GM12864 (cell line): ENCODE measurements at regions not wholly inside any gene's neighbourhood (a gene's known extent, or its start where the extent isn't known, plus 50 kb on each side); places are given as distances from the start of the nearest gene placed in this dataset.

Experiments
- DNase-seq: peaks from one replicate; pipeline ENCODE4 v3.0.0-alpha.2; 2011; ENCODE audit warnings: low read depth
- H3K4me3 ChIP-seq: 2 replicates; pipeline ENCODE4 v1.5.1; 2011; ENCODE audit warnings: mild to moderate bottlenecking, low read depth, low read length, control low read depth
- CTCF ChIP-seq: IDR thresholded peaks from 2 replicates; pipeline ENCODE4 v1.5.1; 2011; ENCODE audit warnings: low read depth, mild to moderate bottlenecking, moderate library complexity, low read length, control low read depth, inconsistent platforms; ENCODE audit errors: missing control alignments

- no peak overlapping the region for H3K4me3 ChIP-seq
- no peak for TF ChIP-seq CTCF
- no peak for DNase-seq
These were observed 102.6 kb upstream of the CTBP2 start for GRCh38 chr10:125262920-125263319.

GRCh38 chr10:125262409-125262808, 102.0 kb upstream of the CTBP2 start:
- no peak overlapping the region for H3K4me3 ChIP-seq
- no peak for DNase-seq
- TF ChIP-seq CTCF = no peak

GRCh38 chr10:125261491-125262186, 101.3 kb upstream of the CTBP2 start:
- H3K4me3 ChIP-seq = no peak overlapping the region
- no peak for TF ChIP-seq CTCF
- DNase-seq = no peak

GRCh38 chr10:125260260-125260659, 99.9 kb upstream of the CTBP2 start:
- no peak for TF ChIP-seq CTCF
- no peak for DNase-seq
- no peak overlapping the region for H3K4me3 ChIP-seq

- no peak for DNase-seq
- no peak overlapping the region for H3K4me3 ChIP-seq
- no peak for TF ChIP-seq CTCF
These were observed 99.3 kb upstream of the CTBP2 start for GRCh38 chr10:125259651-125260050.

- DNase-seq = no peak
- H3K4me3 ChIP-seq = no peak overlapping the region
These were observed 98.3 kb upstream of the CTBP2 start for GRCh38 chr10:125258676-125259075.

More at GRCh38 chr10:125258676-125259075, 98.3 kb upstream of the CTBP2 start:
- no peak for TF ChIP-seq CTCF
